Transverse colon (tissue), 3 donors: ENCODE measurements at regions not wholly inside any gene's neighbourhood (a gene's known extent, or its start where the extent isn't known, plus 50 kb on each side); places are given as distances from the start of the nearest gene placed in this dataset.

ENCODE experiments used
- POLR2A ChIP-seq: fragments of 450-650 bp; IDR thresholded peaks from one replicate; pipeline ENCODE4 v1.6.1; 2016; ENCODE audit warnings: antibody characterized with exemption, mild to moderate bottlenecking, moderate library complexity
- TF ChIP-seq, protein P1 (sequence below), 5 experiments: fragments of 200-600 bp in 3 of 5; fragments of 450-650 bp in 2 of 5; sonication (generic) in 3 of 5; IDR thresholded peaks; 1 replicate in 2 of 5; 2 replicates in 3 of 5; pipeline ENCODE4 v1.5.1; 2016 to 2017; ENCODE audit warnings: antibody characterized with exemption in 5 of 5, inconsistent platforms in 3 of 5, mild to moderate bottlenecking in 2 of 5, moderate library complexity in 1 of 5

GRCh38 chr6:45737331-45738056 lies 278.2 kb downstream of the CLIC5 start:
- TF ChIP-seq, protein P1, sequence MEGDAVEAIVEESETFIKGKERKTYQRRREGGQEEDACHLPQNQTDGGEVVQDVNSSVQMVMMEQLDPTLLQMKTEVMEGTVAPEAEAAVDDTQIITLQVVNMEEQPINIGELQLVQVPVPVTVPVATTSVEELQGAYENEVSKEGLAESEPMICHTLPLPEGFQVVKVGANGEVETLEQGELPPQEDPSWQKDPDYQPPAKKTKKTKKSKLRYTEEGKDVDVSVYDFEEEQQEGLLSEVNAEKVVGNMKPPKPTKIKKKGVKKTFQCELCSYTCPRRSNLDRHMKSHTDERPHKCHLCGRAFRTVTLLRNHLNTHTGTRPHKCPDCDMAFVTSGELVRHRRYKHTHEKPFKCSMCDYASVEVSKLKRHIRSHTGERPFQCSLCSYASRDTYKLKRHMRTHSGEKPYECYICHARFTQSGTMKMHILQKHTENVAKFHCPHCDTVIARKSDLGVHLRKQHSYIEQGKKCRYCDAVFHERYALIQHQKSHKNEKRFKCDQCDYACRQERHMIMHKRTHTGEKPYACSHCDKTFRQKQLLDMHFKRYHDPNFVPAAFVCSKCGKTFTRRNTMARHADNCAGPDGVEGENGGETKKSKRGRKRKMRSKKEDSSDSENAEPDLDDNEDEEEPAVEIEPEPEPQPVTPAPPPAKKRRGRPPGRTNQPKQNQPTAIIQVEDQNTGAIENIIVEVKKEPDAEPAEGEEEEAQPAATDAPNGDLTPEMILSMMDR (IDR thresholded peaks at IDR 0.05) = no peak
- no peak for TF ChIP-seq POLR2A
